OCI-LY7 (cell line): ENCODE measurements at regions not wholly inside any gene's neighbourhood (a gene's known extent, or its start where the extent isn't known, plus 50 kb on each side); places are given as distances from the start of the nearest gene placed in this dataset.

Experiments used
- BruUV-seq: library from RNA; stranded (reverse); fragments of 400-500 nt; replicated peaks from 2 replicates; lab custom pipeline; 2021; lab: Mats Ljungman, UMichigan
- CTCF ChIA-PET: fragments of 300-600 bp; sonication (Branson Sonifier 250); formaldehyde crosslinking; loops from one replicate; lab custom pipeline; 2022; ENCODE audit warnings: antibody characterized with exemption; ENCODE audit not compliant: unreplicated experiment; lab: Charles Lee
- POLR2A ChIA-PET: fragments of 300-600 bp; sonication (Branson Sonifier 250); formaldehyde crosslinking; loops from one replicate; lab custom pipeline; 2022; ENCODE audit warnings: antibody characterized with exemption; lab: Charles Lee
- DNase-seq: peaks from one replicate; pipeline ENCODE4 v3.0.0-alpha.2; 2015; ENCODE audit warnings: low spot score
- H2AFZ ChIP-seq: fragments of 200-600 bp; sonication (generic), shearing (Covaris generic); 2 replicates; pipeline ENCODE4 v1.6.1; 2014; ENCODE audit warnings: mild to moderate bottlenecking, antibody characterized with exemption, low read length, moderate library complexity
- H3K27ac ChIP-seq: fragments of 200-600 bp; sonication (generic); 2 replicates; pipeline ENCODE4 v1.5.1; 2014; ENCODE audit warnings: mixed run types, low read depth, mild to moderate bottlenecking, moderate library complexity, low read length, inconsistent platforms; ENCODE audit not compliant: poor library complexity, severe bottlenecking
- H3K36me3 ChIP-seq: fragments of 200-600 bp; sonication (generic); 2 replicates; pipeline ENCODE4 v1.6.1; 2014; ENCODE audit warnings: mild to moderate bottlenecking, antibody characterized with exemption, low read length, moderate library complexity, mixed read lengths; ENCODE audit not compliant: insufficient read depth
- H3K4me1 ChIP-seq: fragments of 200-600 bp; sonication (generic); 2 replicates; pipeline ENCODE4 v1.5.1; 2014; ENCODE audit warnings: mild to moderate bottlenecking, low read length; ENCODE audit not compliant: insufficient read depth, poor library complexity, severe bottlenecking
- H3K4me2 ChIP-seq: fragments of 200-600 bp; sonication (generic); 2 replicates; pipeline ENCODE4 v1.6.1; 2014; ENCODE audit warnings: mild to moderate bottlenecking, low read length
- H3K4me3 ChIP-seq: fragments of 200-600 bp; sonication (generic); 2 replicates; pipeline ENCODE4 v1.5.1; 2014; ENCODE audit warnings: mild to moderate bottlenecking, low read depth, low read length; ENCODE audit not compliant: poor library complexity, severe bottlenecking
- H3K79me2 ChIP-seq: fragments of 200-600 bp; sonication (generic); 2 replicates; pipeline ENCODE4 v1.6.1; 2016; ENCODE audit warnings: low read depth, mild to moderate bottlenecking, low read length, moderate library complexity, mixed read lengths; ENCODE audit not compliant: insufficient read depth
- H3K9me2 ChIP-seq: fragments of 200-600 bp; sonication (generic); 2 replicates; pipeline ENCODE4 v1.6.1; 2016; ENCODE audit warnings: mild to moderate bottlenecking, low read length, mixed read lengths; ENCODE audit not compliant: insufficient read depth
- H3K9me3 ChIP-seq: fragments of 200-600 bp; sonication (generic); 2 replicates; pipeline ENCODE4 v1.6.1; 2014; ENCODE audit warnings: mild to moderate bottlenecking, mixed run types, low read length, mixed read lengths
- H4K20me1 ChIP-seq: fragments of 200-600 bp; sonication (generic); 2 replicates; pipeline ENCODE4 v1.6.1; 2014; ENCODE audit warnings: mild to moderate bottlenecking, antibody characterized with exemption, low read length, moderate library complexity, mixed read lengths; ENCODE audit not compliant: insufficient read depth
- CTCF ChIP-seq: fragments of 200-600 bp; sonication (generic); conservative IDR thresholded peaks from 2 replicates; pipeline ENCODE4 v1.5.1; 2014; ENCODE audit warnings: mild to moderate bottlenecking, antibody characterized with exemption, low read length, moderate library complexity, mixed read lengths
- EZH2phosphoT487 ChIP-seq: fragments of 200-600 bp; sonication (generic); IDR thresholded peaks from 2 replicates; pipeline ENCODE4 v1.6.1; 2018; ENCODE audit warnings: low read depth, borderline replicate concordance, mild to moderate bottlenecking, mixed run types, antibody characterized with exemption, low read length, moderate library complexity, mixed read lengths
- intact Hi-C: fragments of 100-400 bp; cut with micrococcal nuclease; formaldehyde crosslinking; loops from one replicate; pipeline ENCODE4 v1.10.0; 2022; ENCODE audit not compliant: unreplicated experiment

DNA sequence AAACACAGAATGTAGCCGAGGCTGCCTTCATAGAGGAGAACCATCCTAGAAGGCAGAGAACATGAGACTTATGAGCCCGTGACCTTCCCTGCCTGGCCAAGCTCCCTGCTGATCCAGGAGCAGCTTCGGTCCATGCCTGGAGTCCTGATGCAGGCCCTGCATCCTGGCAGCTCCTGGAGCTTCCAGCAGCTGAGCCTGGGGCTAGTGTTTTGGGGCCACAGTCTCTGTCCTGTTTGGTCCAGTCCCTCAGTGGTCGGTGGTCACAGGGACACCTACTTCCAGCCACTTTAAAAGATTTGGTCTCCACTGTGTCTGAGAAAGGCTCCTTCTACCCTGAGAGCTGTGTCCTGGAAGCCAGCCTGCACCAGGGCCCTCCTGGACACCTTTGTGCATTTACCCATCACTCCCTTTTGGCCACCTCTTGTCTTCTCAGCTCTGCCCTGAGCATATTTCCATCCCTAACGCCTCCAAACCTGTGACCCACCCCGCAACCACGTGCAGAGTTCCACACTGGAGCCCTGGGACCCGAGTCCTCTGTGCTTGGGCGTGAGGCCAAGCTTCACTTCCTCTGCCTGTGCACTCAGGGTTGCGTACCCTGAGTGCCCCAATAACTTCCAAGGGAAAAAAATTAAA lies 315.2 kb upstream of the ZNF32 start:
- intact Hi-C loops, result no loop called here
- Histone ChIP-seq H3K4me3 (no peak overlapping the region), H3K9me3 (no peaks in the 10 kb centered on the region), H3K4me2 (no peak overlapping the region), H3K79me2 (no peaks in the 10 kb centered on the region), H3K4me1 (peaks cover 28% of the 10 kb centered on the region), H4K20me1 (no peaks in the 10 kb centered on the region), H2AFZ (no peak overlapping the region), H3K27ac (no peak overlapping the region), H3K36me3 (no peaks in the 10 kb centered on the region), H3K9me2 (no peaks in the 10 kb centered on the region)
- ChIA-PET CTCF (no interaction called here), POLR2A (interaction anchor here (1.0 to 1.7 kb wide), 5 partner anchors 10 to 26 kb away, joined by 3 to 6 read pairs (median 4); no protein-coding TSS in a partner anchor)
- DNase-seq, result no peak
- TF ChIP-seq EZH2phosphoT487, result no peak
- no peak for TF ChIP-seq CTCF
- BruUV-seq, result no TSS peak

- peaks cover 28% of the 10 kb centered on the region for H3K4me1 ChIP-seq
- DNase-seq, result no peak
- H3K36me3 ChIP-seq, result no peaks in the 10 kb centered on the region
- no peak overlapping the region for H3K27ac ChIP-seq
- H2AFZ ChIP-seq, result no peak overlapping the region
- H4K20me1 ChIP-seq, result no peaks in the 10 kb centered on the region
- H3K9me3 ChIP-seq, result no peaks in the 10 kb centered on the region
- ChIA-PET POLR2A (interaction anchor here (1.1 to 1.7 kb wide), 4 partner anchors 23 to 51 kb away, joined by 3 to 6 read pairs (median 4); no protein-coding TSS in a partner anchor), CTCF (no interaction called here)
- H3K4me2 ChIP-seq, result no peak overlapping the region
- H3K4me3 ChIP-seq, result no peak overlapping the region
- no peaks in the 10 kb centered on the region for H3K79me2 ChIP-seq
- no peaks in the 10 kb centered on the region for H3K9me2 ChIP-seq
- no peak for TF ChIP-seq CTCF
- no peak for TF ChIP-seq EZH2phosphoT487
- intact Hi-C loops, result no loop called here
- BruUV-seq, result no TSS peak
Observed at GRCh38 chr10:43963379-43963778, 314.7 kb upstream of the ZNF32 start.
